HG02870 (cell line): ENCODE measurements at regions not wholly inside any gene's neighbourhood (a gene's known extent, or its start where the extent isn't known, plus 50 kb on each side); places are given as distances from the start of the nearest gene placed in this dataset.
A peak's percentile ranks its signal among the peaks of the same experiment; 100 is the strongest.

Source experiments
- ATAC-seq: cut with Tn5 transposase; IDR thresholded peaks from one replicate; pipeline ENCODE4 v1.9.1; 2021; ENCODE audit warnings: mild to moderate bottlenecking, moderate library complexity; ENCODE audit not compliant: unreplicated experiment

- no peak for ATAC-seq
These were observed 103.9 kb upstream of the IRF2BP2 start for GRCh38 chr1:234713859-234714258.

DNA sequence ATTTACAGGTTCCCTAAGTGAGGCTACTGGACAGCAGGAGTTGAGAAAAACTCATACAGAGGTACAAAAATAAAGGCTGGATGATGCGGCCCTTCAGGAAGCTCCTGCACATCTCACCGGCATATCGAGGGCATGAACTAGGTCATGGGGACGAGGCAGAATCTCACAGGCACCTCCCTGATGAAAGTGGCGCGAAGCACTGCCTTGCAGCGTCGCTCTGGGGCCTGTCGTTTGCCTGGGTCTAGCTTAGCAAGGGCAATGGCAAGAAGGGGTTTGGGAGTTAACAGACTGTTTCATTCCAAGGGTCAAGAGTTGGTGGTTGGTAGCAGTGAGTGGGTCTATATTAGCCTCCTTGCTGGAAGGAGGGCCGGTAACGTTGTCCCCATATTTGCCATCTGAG lies 103.5 kb upstream of the IRF2BP2 start:
- ATAC-seq: no peak

GRCh38 chr1:234712891-234713305 lies 102.9 kb upstream of the IRF2BP2 start:
- ATAC-seq: no peak

GRCh38 chr1:234710936-234711724 lies 101.2 kb upstream of the IRF2BP2 start:
- ATAC-seq: no peak

DNA sequence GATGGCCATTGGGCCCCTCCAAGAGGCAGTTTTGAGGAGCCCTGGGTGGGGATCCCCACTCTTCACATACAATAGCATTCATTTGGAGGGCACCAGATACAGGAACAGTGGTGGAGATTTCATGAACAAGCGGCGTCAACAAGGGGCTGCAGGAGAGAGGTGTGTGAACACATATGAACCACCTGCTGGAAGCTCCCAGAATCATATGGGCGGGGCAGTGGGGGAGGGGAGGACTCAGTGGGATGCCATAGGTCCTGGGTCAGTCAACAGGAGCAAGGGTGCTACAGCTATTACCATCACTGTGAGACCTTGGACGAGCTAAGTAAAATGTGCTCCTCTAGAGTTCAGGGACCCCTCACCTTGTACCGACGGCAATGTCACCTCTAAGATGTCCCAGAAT lies 100.4 kb upstream of the IRF2BP2 start:
- ATAC-seq: no peak

DNA sequence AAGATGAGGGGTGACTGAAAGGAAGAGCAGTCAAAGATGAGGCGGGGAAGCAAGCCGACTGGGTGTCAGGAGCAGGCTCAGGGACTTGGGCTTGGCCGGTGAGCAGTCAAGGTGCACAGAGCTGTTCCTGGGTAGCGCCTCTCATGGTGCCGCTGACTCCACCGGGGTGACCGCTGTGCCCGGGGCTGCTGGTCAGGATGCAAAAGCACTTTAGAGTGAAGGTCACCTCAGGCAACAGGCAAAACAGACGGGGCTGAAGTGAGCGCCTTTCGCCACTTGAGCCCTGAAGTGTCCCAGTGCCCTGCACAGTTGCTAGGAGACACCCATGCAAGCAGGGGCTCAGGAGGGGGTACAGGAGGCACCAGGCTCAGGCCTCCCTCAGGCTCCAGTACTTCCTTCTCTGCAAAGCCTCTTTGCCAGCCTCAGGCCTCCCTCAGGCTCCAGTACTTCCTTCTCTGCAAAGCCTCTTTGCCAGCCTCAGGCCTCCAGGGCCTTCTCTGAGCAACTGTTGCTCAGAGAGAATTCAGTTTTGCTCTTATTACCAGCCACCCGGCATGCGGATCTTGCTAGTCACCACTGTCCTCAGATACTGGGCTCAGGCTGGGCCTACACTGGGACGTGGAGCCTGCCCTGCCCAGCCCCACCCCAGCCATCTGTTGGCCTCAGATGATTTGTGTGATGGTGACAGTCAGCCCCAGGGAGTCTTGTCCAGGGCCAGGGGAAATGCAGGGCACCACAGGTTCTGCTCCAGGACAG lies 99.7 kb upstream of the IRF2BP2 start:
- ATAC-seq: no peak

- no peak for ATAC-seq
These were observed 98.9 kb upstream of the IRF2BP2 start for GRCh38 chr1:234708700-234709395.

DNA sequence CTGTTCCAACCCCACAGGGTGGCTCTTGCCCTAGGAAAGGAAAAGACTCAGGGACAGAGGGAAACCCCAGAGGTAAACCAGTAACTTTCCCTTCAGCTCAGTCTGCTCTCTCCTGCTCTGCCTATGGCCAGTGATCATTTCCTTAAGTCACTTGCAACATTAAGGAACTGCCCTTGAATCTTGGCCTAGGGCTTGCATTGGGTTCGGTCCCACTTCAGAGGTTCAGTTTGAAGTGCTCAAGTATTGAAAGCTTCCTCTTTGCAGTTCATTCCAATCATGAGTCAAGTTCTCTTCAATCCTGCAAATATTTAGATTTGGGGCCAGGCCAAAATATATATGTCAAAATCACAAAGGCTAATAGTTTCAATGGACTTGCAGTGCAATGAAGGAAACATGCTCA lies 97.7 kb upstream of the IRF2BP2 start:
- ATAC-seq: no peak

DNA sequence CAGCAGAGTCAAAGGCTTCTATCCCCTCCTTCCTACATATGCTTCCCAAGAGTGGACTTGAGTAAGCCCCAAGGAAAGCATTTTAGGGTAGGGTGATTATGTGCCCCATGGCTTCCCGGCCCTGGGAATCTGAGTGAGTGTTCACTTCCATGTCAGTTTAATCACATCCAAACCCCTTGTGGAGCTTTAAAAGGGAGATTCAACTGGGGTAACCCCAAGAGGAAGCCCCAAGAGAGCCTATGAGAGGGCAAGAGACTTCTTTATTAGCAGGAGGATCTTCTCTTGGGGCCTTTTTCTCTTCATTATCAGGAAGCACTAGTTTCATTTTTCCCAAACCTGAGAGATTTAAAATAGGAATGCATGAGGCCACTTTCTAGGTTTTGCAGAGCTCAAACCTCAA lies 97.0 kb upstream of the IRF2BP2 start:
- no peak for ATAC-seq

- no peak for ATAC-seq
These were observed 96.2 kb upstream of the IRF2BP2 start for GRCh38 chr1:234706199-234706598.

DNA sequence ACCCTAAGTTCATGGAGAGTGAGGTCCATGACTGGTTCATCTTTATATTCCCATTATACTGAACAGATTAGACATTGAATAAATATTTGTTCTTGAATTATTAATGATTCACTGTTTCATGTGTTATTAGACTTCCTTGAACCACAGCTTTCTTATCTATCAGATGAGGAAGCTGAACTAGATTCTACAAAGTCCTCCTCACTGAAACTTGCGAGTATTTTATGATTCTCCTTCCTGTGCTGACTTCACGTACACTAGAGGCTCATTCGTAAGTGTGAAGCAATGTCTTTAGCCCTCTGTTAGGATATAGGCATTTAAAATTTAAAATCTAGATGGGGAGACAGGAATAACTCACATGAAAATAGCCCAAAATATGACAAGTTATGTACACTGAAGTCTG lies 95.6 kb upstream of the IRF2BP2 start:
- no peak for ATAC-seq

DNA sequence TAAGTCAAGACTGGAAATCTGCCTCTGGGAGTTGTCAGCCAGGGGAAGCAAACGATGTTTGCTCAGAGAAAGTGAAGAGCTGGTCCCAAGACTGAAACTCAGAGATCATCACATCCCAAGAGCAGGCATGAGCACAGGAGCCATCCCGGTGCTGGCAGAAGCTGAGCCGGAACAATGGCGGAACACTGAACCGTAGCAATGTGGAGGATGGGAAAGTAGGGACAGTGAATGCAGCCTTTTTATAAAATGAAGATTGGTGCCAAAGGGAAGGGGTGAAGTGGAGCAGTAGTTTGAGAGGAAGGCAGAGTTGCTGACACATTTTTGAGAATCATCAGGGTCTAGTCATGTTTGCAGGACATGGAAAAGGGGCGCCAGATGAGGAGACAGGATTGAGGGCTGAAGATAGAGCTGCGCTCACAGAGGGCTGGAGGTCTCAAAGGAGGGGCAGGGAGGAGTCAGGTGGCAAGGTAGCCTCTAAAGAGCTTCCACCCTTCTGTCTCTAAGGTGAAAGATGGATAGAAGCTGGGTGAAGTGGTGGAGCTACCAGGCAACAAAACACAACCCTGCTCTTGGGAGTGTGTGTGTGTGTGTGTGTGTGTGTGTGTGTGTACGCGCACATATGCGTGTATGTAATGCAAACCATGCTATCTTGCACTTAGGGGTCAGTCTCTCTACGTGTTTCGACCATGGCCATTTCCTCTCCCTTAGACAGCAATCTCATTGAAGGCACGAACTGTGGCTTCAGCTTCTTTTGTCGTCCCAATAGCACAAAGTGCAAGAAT lies 94.3 kb upstream of the IRF2BP2 start:
- no peak for ATAC-seq

DNA sequence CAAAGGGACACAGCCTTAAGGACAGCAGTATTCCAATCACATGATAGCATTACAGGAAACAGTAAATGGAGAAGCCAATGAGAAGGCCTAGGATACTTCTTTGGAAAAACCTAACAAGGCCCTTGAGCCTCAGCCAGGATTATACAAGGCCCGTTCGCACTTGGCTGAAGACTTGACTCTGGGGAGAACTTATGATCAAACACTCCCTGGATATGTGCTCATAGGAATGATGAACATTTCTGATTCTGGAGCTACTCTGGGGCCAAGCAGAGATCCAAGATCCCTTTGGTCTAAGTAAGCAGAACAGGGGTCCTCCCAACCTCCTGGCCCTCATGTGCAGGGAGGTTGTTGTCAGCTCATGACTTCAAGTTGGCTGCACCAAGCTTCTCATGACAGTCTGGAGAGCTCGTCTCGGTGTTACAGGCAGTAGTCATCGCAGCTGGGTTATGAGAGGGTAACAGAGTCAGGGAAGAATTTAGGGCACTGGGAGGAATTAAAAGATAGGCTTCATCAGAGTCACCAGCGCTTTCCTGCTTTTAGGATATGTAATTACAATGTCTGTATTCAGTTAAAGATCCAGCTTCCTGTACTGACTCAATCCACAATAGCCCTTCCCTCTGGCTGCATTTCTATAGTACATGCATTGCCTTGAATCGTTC lies 92.5 kb upstream of the IRF2BP2 start:
- no peak for ATAC-seq

GRCh38 chr1:234701737-234702341 lies 91.9 kb upstream of the IRF2BP2 start:
- no peak for ATAC-seq

- peak; percentile 68 for ATAC-seq
These were observed 90.1 kb upstream of the IRF2BP2 start for GRCh38 chr1:234699795-234700665.

DNA sequence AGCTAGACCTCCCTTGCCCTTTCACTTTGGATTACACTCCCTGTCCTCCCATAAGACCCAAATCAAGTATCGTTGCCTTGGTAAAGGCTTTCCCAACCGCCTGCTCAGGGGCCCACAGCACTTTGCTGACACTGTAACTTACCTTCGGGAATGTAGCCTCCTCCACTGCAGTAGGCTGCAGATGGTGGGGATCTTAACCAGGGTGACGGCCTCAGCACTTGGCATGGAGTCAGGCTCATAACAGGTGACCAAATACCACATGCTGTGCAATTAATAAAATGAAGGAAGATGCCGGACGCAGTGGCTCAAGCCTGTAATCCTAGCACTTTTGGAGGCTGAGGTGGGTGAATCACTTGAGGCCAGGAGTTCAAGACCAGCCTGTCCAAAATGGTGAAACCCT lies 88.7 kb upstream of the IRF2BP2 start:
- ATAC-seq: no peak

GRCh38 chr1:234697741-234698140 lies 87.8 kb upstream of the IRF2BP2 start:
- ATAC-seq: no peak

- no peak for ATAC-seq
These were observed 87.0 kb upstream of the IRF2BP2 start for GRCh38 chr1:234697015-234697414.

GRCh38 chr1:234696148-234696576 lies 86.2 kb upstream of the IRF2BP2 start:
- peak; percentile 49 for ATAC-seq
